GM12878 (cell line): ENCODE measurements at regions not wholly inside any gene's neighbourhood (a gene's known extent, or its start where the extent isn't known, plus 50 kb on each side); places are given as distances from the start of the nearest gene placed in this dataset.

ENCODE experiments used
- ATAC-seq: fragments of 200-7000 bp; cut with Tn5 transposase; 3 replicates; pipeline ENCODE4 v1.9.1; 2020; ENCODE audit warnings: mild to moderate bottlenecking, moderate library complexity
- BruUV-seq: library from RNA; stranded (reverse); fragments of 400-500 nt; replicated peaks from 2 replicates; lab custom pipeline; 2021; lab: Mats Ljungman, UMichigan
- CTCF ChIA-PET: fragments of 300-600 bp; sonication (Branson Sonifier 250); formaldehyde crosslinking; extraction: SDS; loops from one replicate; lab custom pipeline; 2021; ENCODE audit warnings: inconsistent platforms; lab: Yijun Ruan, JAX
- POLR2A ChIA-PET: fragments of 350-600 bp; formaldehyde crosslinking; extraction: SDS; loops from one replicate; lab custom pipeline; 2021; ENCODE audit warnings: inconsistent platforms; lab: Charles Lee
- RAD21 ChIA-PET: fragments of 300-600 bp; sonication (Branson Sonifier 250); formaldehyde crosslinking; loops from one replicate; lab custom pipeline; 2023; ENCODE audit warnings: antibody characterized with exemption; ENCODE audit not compliant: unreplicated experiment; lab: Charles Lee
- SMC1A ChIA-PET: fragments of 300-600 bp; sonication (Branson Sonifier 250); formaldehyde crosslinking; loops from one replicate; lab custom pipeline; 2023; ENCODE audit not compliant: unreplicated experiment, uncharacterized antibody; lab: Charles Lee
- DNase-seq: peaks from one replicate; pipeline ENCODE4 v3.0.0-alpha.2; 2011; ENCODE audit warnings: low read depth, low spot score
- FAIRE-seq: peaks from 3 replicates; lab custom pipeline; 2011; peaks lifted over from hg19 to GRCh38; lab: Jason Lieb, UNC
- H2AFZ ChIP-seq: 2 replicates; pipeline ENCODE4 v1.6.0; 2011; ENCODE audit warnings: low read depth, low read length, control low read depth; ENCODE audit not compliant: control insufficient read depth
- H3K27ac ChIP-seq: 2 replicates; pipeline ENCODE4 v1.5.1; 2011; ENCODE audit warnings: control low read depth; ENCODE audit not compliant: control insufficient read depth, insufficient read depth
- H3K27me3 ChIP-seq, 2 experiments: replicated peaks in 1 of 2; 2 replicates each; pipeline versions ENCODE4 v1.6.0 to v1.6.1; 2011; ENCODE audit warnings: low read length in 1 of 2; ENCODE audit not compliant: control insufficient read depth in 2 of 2, insufficient read depth in 2 of 2
- H3K36me3 ChIP-seq, 2 experiments: 2 replicates each; pipeline ENCODE4 v1.5.1; 2011; ENCODE audit warnings: low read length in 1 of 2; ENCODE audit not compliant: control insufficient read depth in 2 of 2, insufficient read depth in 2 of 2
- H3K4me1 ChIP-seq: 2 replicates; pipeline ENCODE4 v1.6.1; 2011; ENCODE audit warnings: mild to moderate bottlenecking, low read length, moderate library complexity, mixed read lengths; ENCODE audit not compliant: control insufficient read depth, insufficient read depth
- H3K4me2 ChIP-seq: 2 replicates; pipeline ENCODE4 v1.6.0; 2011; ENCODE audit warnings: control low read depth; ENCODE audit not compliant: control insufficient read depth, insufficient read depth
- H3K4me3 ChIP-seq: fragments of 200-600 bp; sonication (generic); 2 replicates; pipeline ENCODE4 v1.5.1; 2016
- H3K79me2 ChIP-seq: 2 replicates; pipeline ENCODE4 v1.6.0; 2011; ENCODE audit warnings: low read length; ENCODE audit not compliant: control insufficient read depth, insufficient read depth
- H3K9ac ChIP-seq: 2 replicates; pipeline ENCODE4 v1.8.0; 2011; ENCODE audit warnings: low read length, control low read depth, mixed read lengths; ENCODE audit not compliant: control insufficient read depth, insufficient read depth
- H3K9me3 ChIP-seq: replicated peaks from 3 replicates; pipeline ENCODE4 v1.5.1; 2011; ENCODE audit warnings: mild to moderate bottlenecking, low read length; ENCODE audit not compliant: control insufficient read depth, insufficient read depth
- H4K20me1 ChIP-seq: 2 replicates; pipeline ENCODE4 v1.6.0; 2011; ENCODE audit not compliant: control insufficient read depth, insufficient read depth
- CUX1 ChIP-seq: IDR thresholded peaks from 2 replicates; pipeline ENCODE4 v1.6.1; 2012; ENCODE audit warnings: improper control_type of control experiment, low read depth, low read length; ENCODE audit not compliant: insufficient replicate concordance
- PRDM15 ChIP-seq: fragments of 450-650 bp; formaldehyde crosslinking; IDR thresholded peaks from 2 replicates; pipeline ENCODE4 v1.4.0; 2020; ENCODE audit warnings: mild to moderate bottlenecking, moderate library complexity
- SUZ12 ChIP-seq: fragments of 200-600 bp; sonication (generic); IDR thresholded peaks from one replicate; pipeline ENCODE4 v1.6.1; 2018; ENCODE audit warnings: antibody characterized with exemption, mild to moderate bottlenecking; ENCODE audit not compliant: unreplicated experiment
- WRNIP1 ChIP-seq: IDR thresholded peaks from 2 replicates; pipeline ENCODE4 v1.6.1; 2011; ENCODE audit warnings: low read depth, low read length, improper control_type of control experiment, borderline replicate concordance
- WGBS: methylation state at CpG from one replicate; pipeline ENCODE4 v1.1.6; 2016; ENCODE audit warnings: low lambda C conversion rate; ENCODE audit not compliant: insufficient replicate concordance, insufficient coverage; ENCODE audit errors: missing lambda C conversion rate; 5-methylcytosine and 5-hydroxymethylcytosine counted together
- in situ Hi-C: fragments of 300-500 bp; cut with MboI; formaldehyde crosslinking; loops from 9 replicates; pipeline ENCODE4 v1.14.3; 2018; ENCODE audit warnings: mixed read lengths
- intact Hi-C: fragments of 100-400 bp; cut with micrococcal nuclease; formaldehyde crosslinking; loops from one replicate; pipeline ENCODE4 v1.14.2; 2022; ENCODE audit not compliant: unreplicated experiment

- SMC1A ChIA-PET: no interaction called here
- WGBS: 43% methylated on average over 33 of the region's 39 CpGs
- CTCF ChIA-PET: no interaction called here
- no peaks in the 10 kb centered on the region for H3K9me3 ChIP-seq
- no peaks in the 10 kb centered on the region for H4K20me1 ChIP-seq
- H3K4me3 ChIP-seq: no peak overlapping the region
- H3K79me2 ChIP-seq: no peaks in the 10 kb centered on the region
- POLR2A ChIA-PET: no interaction called here
- RAD21 ChIA-PET: no interaction called here
- no peak overlapping the region for H2AFZ ChIP-seq
- H3K4me1 ChIP-seq: no peaks in the 10 kb centered on the region
- H3K4me2 ChIP-seq: no peak overlapping the region
- in situ Hi-C loops: no loop called here
- no peak for TF ChIP-seq PRDM15
- TF ChIP-seq SUZ12: no peak
- no peak for TF ChIP-seq WRNIP1
- no peak for TF ChIP-seq CUX1
- H3K9ac ChIP-seq: no peak overlapping the region
- ATAC-seq (no peak), FAIRE-seq (no peak), DNase-seq (no peak)
- intact Hi-C loops: no loop called here
- no TSS peak for BruUV-seq
- H3K27ac ChIP-seq: no peak overlapping the region
- H3K36me3 ChIP-seq: no peaks in the 10 kb centered on the region
- peaks cover 9 to 13% of the 10 kb centered on the region in 2 experiments; a peak in 3 of 4 replicates for H3K27me3 ChIP-seq
These were observed 90.4 kb downstream of the RBFOX3 start for GRCh38 chr17:79520167-79521165.
